Inflammatory macrophage treated with lipopolysaccharide for 4 hours (primary cell): ENCODE measurements at regions not wholly inside any gene's neighbourhood (a gene's known extent, or its start where the extent isn't known, plus 50 kb on each side); places are given as distances from the start of the nearest gene placed in this dataset.
A peak's percentile ranks its signal among the peaks of the same experiment; 100 is the strongest.

ENCODE experiments used
- DNase-seq: peaks from one replicate; pipeline ENCODE4 v3.0.0-alpha.2; 2020

DNA sequence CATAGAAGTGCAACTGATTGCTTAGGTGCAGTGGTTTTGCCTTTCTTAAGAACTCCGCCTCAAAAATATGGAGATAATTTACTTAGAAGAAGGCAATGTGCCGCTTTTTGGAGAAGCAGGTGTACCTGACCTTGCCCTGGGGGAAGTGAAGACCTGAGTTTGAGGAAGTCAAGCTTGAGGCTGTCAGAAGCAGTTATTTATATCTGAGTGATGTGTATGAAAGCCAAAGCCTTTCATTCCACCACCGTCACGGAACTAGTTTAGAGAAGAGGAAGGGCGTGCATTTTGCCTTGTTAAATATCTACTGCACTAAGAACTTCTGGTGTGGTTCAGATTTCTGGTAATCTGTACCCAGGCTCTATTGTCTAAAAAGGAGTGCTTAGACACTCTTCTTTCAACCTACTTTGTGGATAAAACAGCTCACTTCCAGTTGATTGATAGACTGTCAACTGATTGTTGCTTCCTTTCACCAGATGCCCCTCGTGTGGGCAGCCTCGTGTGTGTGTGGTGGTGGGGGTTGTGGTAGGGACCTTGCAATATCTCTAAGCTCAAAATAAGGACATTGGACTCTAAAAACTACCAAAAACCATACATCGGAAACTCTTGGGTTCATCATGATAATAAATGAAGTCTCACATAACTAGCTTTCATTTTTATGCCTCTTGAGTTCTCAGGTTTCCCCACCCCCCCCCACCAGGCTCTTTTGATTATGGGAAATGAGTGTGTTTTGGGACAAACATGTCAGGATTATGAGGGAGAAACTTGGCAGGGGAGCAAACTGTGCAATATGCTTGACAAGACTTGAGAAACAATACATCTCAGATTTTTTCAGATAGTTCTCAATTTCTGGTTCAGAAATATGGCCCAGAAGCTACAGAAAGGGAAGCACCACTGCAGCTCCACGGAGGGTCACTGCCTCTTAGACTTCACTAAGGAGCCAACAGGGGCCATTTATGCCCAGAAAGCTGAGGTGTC is 78.6 kb downstream of the ARF6 start:
- DNase-seq, result peak; percentile 75

DNA sequence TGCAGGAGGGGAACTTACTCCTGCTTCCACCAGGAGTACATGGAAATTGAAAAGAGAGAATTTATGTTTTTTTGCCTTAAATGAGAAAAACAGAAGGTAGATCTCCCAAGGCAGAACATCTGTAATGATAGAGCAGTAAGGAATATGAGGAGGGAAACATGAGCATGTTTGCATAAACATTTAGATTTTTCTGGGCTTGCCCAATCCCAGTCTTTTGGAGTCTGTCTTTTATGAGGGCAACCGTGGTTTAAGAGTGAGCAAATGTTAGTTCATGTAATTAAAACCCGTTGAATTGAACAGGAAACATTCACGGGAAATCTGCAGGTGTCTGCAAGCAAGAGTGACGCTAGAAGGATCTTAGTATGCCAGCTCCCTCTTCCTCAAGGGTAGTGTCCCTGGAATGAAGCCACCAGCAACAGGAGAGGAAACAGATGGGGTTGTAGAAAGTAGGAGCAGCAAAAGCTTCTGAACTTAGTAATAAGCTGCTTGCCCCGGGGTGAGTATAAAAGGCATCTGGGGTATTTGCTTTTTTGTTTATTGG is 79.3 kb downstream of the ARF6 start:
- no peak for DNase-seq

GRCh38 chr14:49972823-49973222 is 79.9 kb downstream of the ARF6 start:
- peak; percentile 49 for DNase-seq

DNA sequence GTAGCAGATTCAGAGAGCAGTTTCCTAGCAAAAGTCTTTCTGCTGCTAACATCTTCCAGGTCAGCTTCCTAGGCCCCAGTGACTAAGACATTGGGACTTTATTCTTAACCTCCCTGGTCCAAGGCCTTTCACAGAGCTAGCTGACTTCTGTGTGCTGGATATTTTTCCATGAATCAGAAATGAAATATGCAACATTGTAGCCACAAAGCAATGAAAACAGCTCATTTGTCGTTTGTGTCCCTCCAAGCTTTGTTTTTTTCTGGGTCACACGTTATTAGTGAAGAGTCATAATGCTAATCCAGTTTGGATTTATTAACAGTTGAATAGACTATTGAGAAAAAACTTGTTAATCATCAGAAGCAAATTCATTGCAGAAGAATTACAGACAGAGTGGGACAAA is 82.4 kb downstream of the ARF6 start:
- DNase-seq, result no peak

DNA sequence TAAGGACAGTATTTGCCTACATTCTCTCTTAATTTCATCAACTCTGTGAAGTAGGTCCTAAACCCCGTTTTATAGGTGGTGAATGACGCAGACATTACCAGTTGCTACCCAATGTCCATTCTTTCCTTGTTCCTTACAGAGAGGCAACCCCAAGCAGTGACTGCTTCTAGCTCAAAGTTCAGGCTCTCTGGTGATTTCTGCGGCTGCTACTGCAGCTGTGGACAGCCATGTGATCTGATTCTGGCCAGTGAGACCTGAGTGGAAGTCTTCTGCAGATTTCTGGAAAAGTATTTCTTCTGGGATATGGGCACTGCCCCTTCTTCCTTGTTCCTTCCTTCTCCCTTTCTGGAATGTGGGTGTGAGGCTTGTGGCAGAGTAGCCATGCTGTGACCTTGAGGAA is 82.9 kb downstream of the ARF6 start:
- no peak for DNase-seq

GRCh38 chr14:49977126-49977841 is 84.4 kb downstream of the ARF6 start:
- DNase-seq, result peak; percentile 61

- DNase-seq, result no peak
Observed at GRCh38 chr14:49980027-49980426, 87.1 kb downstream of the ARF6 start.

DNA sequence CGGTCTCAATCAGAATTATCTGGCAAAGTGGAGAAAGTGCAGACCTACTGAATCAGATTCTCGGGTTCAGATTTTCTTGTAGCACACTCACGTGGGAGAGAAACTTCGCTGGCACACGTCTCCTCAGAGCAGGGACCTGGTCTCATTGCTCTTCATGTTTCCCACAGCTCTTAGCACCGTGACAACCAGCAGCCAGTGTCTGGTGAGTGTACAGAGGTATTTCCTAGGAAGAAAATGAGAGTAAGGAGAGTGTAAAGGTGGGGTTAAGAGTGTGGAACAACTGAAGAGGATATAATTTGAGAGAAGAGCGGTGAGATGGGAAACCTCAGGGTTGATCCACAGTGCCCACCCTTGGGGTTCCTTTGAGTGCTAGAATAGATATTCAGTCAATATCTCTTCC is 89.2 kb downstream of the ARF6 start:
- DNase-seq, result no peak

GRCh38 chr14:49982501-49982951 is 89.6 kb downstream of the ARF6 start:
- DNase-seq, result peak; percentile 84

GRCh38 chr14:49984424-49984823 is 91.5 kb downstream of the ARF6 start:
- DNase-seq, result no peak

GRCh38 chr14:49986343-49987014 is 93.6 kb downstream of the ARF6 start:
- DNase-seq, result no peak

DNA sequence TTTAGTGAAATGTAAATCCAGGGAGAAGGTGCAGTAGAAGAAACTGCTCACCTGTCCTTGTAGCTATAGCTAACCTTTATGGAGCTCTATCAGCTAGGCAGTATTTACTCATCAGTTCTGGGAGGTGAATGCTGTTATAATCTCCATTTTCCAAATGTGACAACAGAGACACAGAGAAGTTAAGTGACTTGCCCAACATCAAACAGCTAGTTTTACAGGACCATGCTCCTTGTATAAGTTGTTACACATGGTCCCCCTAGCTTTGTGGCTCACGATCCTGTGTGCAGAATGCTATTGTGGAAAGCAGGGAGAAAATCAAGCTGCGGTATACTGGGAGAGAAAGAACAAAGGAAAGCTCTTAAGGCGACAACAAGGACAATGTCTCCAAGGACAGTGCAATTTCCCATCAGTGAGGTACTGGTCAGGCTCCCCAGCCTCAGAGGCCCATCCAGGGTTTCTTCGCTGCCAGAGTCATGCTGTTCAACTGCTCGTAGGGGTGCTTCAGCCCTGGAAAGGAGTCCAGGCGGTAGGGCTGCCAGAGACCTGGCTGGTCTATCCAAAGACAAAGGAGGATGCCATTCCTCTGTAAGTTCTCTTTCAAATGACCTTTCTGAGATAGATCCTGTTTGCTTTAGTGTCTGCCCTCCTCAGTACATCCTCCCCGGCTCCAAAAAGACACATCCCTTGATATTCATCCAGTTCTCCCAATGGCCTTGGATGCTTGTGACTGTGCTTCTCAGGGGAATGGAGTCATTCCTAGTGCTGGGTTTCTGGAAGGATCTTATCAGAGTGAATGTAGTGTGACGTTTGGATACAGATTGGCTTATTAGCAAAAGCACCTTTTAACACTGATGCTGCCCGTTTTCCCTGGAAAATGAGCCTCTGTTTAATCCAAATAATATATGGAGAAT is 95.5 kb downstream of the ARF6 start:
- DNase-seq, result no peak

- DNase-seq, result peak; percentile 29
Observed at GRCh38 chr14:49989966-49990365, 97.1 kb downstream of the ARF6 start.

DNA sequence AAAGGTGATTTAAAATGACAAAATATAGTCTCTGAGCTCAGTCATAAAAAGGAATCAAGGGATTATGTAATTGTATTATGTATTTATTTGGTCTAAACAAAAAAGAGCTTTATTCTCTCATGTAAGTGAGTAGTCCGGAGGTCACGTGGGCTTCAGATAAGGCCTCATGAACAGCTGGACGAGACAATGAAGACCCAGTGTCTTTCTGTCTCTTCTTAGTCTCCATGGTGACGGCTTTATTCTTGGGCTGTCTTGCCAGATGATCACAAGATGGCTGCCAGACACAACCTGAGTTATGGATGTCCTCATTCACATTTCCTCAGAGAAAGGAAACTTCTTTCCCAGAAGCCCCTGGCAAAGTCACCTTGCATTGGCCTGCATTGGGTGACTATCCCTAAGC is 98.6 kb downstream of the ARF6 start:
- DNase-seq, result no peak

- no peak for DNase-seq
Observed at GRCh38 chr14:49992036-49992435, 99.2 kb downstream of the ARF6 start.

DNA sequence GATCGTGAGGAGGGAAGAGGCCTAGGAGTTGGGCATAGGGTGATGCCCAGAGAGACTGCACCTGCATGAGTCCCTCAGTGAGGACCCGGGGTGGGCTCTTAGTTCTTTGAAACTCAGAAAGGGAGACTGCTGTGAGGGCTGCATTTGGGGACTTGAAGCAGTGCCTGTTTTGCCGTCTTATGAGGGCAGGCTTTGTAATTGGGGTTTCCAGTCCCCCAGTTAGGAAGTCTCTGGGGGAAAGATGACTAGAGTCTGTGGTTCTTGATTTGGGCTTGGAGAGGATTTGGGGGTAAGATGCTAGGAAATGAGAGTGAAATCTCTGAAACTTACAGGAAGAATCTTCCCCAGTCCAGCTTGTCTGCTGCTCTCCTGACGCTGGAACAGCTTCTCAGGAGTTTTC is 99.6 kb downstream of the ARF6 start:
- no peak for DNase-seq

GRCh38 chr14:49992901-49993339 is 100.0 kb downstream of the ARF6 start:
- DNase-seq, result peak; percentile 85

DNA sequence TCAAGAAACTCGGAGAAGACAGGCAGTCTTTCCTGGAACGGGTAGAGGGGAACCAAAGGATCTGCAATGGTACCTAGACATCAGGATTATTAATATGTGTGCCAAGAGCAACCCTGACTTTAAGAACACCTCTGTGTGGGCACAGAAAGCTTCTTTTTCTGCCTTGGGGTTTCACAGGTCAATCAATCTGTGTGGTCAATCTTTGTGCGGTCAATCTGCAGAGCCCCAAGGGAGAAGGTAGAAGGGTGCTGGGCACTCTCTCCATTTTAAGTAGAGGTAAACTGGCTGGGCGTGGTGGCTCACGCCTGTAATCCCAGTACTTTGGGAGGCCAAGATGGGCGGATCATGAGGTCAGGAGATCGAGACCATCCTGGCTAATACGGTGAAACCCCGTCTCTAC is 100.7 kb downstream of the ARF6 start:
- no peak for DNase-seq

GRCh38 chr14:49994951-49995561 is 102.2 kb downstream of the ARF6 start:
- DNase-seq, result no peak

DNA sequence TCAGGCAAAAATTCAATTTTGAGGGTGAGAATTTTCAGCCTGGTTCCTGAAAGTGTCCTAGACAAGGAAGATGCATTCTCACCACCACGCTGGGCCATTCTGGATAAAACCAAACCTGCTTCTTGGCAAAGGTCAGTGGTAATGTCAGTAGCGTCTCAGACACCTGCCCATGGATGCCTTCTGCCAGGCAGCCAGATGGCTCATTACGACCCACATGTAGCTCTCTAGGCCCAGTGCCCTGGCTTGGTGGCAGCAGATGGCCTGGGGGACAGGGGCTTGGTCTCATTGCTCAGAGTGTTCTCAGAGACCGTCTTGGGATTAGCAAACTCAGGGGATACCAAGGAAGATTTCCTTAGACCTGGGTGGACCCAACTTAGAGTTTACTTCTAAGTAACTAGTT is 105.1 kb downstream of the ARF6 start:
- DNase-seq, result no peak

DNA sequence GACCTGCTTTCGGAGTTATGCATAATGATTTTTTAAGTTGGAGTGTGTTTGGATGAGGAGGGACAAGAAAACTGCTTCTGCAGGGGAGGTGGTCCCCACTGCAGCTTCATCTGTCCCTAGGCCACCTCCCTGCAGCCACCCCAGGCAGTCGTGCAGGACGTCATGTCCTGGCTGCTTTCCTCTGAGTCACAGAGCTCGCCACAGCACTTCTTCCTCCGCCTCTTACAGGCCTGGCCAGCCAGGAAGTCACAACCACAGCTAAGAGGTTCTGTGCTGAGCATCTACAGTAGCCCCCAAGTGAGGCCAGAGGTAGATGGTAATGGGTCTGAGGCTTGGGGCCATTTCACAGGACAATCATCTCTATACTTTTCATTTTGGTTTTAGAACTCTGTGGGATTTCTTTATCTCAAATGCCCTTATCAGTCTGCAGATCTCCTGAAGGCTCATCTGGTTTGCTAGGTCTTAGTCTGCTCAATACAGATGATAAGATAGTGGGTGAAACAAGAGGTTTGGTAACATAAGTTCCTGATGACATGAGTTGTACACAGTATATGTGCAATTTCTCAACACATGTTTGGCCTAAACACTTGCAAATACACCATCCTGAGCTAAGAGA is 106.4 kb downstream of the ARF6 start:
- DNase-seq, result peak; percentile 91
